HG03354 (cell line): ENCODE measurements at regions not wholly inside any gene's neighbourhood (a gene's known extent, or its start where the extent isn't known, plus 50 kb on each side); places are given as distances from the start of the nearest gene placed in this dataset.
"Not testable (repeated sequence)": the region's sequence is repeated elsewhere in the genome, so short reads cannot be mapped to it uniquely, and the experiment has no call there.

Source experiments
- ATAC-seq: cut with Tn5 transposase; IDR thresholded peaks from one replicate; pipeline ENCODE4 v1.9.1; 2021; ENCODE audit warnings: mild to moderate bottlenecking; ENCODE audit not compliant: unreplicated experiment, poor library complexity, severe bottlenecking

DNA sequence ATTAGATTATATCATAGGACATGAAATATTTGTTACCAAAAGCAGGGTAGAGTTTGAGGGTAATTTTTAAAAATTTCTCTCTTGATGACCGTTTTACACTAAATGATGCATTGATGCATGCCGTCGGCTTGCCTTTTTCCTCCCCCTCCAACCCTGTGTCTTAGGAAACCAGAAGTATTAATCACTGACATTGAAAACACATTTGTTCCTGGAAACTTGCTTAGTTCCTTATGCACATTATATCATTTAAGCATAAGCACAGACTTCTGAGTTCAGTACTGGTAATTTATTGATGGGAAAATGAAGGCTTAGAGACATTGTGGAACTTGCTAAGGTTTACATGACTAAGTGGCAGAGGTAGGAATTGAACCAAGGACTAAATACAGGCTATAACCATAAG, 206.3 kb upstream of the SPHKAP start:
- no peak for ATAC-seq

DNA sequence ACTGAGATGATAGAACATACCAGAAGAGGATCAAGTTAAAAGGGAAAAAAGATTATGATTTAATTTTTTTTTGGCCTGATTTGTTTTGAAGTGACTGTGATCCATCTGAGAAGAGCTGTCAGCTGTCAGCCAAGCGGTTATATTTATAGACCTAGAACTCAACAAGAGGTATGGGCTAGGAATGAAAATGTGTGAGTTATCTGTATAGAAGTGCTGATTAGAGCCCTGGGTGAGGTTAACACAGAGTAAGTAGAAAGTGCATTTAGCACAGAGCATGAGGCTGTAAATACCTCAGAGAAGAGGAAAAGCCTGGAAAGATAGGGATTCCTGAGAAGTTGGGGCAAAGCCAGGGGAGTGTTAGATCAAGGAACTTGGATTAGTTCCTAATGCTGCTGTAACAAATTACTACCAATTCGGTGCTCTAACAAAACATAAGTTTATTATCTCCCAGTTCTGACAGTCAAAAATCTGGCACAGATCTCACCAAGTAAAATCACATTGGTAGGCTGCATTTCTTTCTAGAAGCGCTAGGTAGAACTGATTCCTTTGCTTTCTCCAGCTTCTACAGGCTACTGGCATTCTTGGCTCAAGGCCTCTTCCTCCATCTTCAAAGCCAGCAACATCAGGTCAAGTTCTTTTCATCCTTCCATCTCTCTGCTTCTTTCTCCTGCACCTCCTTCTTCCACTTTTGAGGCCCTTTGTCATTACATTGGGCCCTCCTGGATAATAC, 197.4 kb upstream of the SPHKAP start:
- ATAC-seq: no peak

DNA sequence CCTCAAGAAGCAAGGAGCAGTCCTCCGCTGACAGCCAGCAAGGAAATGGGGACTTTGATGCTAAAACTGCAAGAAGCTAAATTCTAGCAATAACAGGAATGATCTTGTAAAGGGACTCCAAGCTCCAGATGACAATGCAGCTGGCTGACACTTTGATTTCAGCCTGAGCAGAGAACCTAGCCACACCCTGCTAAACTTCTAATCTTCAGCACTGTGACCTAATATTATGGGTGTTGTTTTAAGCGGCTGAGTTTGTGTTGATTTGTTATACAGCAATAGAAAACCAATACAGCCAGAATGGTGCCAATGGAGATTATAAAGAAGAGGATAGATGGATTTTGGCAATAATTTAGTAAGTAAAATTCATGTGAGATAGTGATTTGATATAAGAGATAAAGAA, 196.7 kb upstream of the SPHKAP start:
- ATAC-seq: no peak

DNA sequence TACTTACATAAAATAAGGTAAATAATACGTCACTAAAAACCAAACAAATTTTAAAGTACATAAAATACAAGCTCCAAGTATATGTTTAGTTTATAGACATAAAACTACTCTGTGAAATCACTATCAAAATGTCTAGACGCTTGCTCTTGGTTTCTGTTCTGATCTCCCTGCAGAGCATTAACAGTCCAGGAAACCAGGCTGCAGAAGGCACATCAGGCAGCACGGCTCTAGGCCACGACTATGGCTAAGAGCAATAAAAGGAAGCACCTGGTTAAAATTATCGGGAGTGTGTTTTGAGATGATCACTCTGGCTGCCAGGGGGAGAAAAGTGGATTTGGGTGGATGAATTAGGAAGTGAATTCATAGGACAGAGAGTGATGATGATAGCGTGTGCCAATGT, 196.0 kb upstream of the SPHKAP start:
- no peak for ATAC-seq

DNA sequence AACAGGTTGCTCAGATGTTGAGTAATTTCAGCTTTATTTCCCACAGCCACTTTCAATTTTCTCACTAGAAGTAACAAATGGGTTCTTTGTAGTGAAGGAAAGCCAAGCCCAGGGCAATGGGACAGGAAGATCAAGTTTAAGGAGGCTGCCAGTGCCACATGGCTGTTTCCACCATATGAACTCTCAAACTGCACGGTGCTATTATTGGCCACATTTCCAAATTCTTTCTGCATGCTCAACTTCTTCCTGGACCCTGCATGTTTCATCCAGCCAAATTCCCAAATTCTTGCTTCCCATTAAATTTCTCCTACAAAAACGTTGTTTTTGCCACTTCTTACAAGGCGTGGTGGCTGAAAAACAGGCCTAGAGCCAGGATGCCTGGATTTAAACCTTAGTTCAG, 193.3 kb upstream of the SPHKAP start:
- ATAC-seq: no peak

DNA sequence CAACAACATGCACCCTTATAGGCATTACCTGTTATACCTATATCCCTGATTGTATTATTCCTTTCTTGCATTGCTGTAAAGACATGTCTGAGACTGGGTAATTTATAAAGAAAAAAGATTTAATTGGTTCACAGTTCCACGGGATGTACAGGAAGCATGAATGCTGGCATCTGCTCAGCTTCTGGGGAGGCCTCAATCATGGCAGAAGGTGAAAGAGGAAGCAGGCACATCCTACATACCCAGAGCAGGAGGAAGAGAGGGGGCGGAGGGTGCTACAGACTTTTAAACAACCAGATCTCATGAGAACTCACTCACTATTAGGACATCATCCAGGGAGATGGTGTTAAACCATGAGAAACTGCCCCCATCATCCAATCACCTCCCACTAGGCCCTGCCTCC, 191.7 kb upstream of the SPHKAP start:
- no peak for ATAC-seq

DNA sequence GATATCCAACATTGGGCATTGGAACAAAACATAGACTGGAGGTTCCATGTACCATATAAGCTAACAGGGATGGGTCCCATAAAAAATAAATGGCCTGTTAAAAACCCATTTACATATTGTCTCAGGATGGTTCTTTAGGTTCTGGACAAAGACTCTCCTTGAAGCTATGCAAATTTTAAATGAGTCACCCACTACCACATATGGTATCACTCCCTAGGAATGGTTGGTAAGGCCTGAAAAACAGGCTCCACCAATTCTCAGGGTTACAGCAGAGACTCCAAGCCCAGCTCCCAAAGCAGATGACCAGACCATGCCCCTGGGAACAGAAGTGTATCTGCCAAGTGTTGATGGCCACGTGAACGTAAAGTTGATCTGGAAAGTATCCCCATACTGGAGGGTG, 190.7 kb upstream of the SPHKAP start:
- no peak for ATAC-seq

DNA sequence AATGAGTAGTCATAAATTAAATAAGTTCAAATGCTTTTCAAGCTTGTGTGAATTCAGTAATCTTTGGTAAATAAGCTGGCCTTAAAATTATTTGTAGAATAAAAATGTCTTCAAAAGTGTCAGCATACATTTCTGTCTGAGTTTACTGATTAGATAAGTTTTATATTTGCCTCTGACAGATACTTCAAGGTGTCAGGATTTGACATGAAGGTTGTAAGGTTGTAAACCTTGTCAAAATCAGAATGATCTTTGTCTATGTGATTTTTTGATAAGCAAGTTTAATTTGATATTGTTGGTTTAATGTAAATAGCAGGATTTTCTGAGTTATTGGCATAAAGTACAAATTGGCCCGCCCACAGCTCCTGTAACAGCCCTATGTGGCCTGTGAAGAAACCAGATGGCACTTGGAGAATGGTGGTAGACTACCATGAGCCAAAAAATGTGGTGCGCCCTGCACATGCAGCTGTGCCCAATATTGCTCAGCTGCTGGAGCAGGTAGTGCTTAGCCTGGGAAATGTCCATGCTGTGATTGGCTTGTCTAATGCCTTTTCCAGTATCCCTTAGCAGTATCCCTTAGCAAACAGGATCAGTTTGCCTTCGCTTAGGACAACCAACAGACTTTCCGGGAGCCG, 188.0 kb upstream of the SPHKAP start:
- ATAC-seq: no peak

DNA sequence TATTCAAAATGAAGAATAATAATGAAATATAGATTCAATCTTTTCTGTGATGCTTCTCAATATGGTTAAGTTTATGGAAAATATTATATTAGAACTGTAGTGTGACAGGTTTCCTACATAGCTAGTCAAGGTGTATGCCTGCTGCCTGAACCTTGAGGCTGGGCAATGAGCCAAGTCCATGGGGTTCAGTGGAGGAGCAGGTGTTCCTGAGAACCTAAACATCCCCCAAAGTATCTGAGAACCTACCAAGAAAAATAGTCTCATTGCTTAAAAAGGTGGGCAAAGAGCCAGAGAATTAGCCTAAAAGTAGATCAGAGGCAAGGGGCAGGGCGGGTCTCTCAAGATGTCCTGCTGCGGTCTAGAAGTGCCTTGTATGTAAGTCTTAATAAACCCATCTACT, 185.9 kb upstream of the SPHKAP start:
- ATAC-seq: no peak

DNA sequence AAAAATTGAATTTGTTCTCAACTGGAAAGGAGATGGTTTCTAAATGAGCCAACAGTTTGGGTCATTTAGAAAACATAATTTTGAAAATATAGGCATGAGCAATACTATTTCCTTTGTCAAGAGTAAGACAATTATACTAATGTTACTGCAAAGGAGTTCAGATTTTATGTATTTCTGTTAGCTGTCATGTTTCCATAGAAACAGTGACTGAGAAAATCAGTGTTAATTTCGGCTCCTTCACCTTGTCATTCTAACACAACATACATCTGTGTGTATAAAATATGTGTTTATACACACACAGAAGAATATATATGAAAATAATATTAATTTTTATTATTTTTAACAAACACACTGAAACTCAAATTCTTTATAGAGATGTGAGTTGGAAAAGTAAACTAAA, 178.0 kb upstream of the SPHKAP start:
- ATAC-seq: no peak

DNA sequence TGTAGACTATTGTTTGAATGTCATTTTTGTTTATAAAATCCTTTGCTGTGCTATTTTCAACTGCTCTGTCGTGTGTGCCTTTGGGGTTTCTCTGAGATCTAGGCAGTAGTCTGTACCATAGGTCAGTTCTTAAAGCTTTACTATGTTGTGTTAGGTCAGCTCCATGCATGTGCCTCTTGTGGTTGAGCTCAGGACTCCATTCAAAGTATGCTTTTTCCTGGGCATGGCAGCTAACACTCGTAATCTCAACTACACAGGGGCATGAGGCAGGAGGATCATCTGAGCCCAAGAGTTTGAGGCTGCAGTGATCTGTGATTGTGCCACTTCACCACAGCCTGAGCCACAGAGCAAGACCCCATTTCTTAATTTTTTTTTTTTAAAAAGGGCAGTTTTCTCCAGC, 174.4 kb upstream of the SPHKAP start:
- ATAC-seq: no peak

DNA sequence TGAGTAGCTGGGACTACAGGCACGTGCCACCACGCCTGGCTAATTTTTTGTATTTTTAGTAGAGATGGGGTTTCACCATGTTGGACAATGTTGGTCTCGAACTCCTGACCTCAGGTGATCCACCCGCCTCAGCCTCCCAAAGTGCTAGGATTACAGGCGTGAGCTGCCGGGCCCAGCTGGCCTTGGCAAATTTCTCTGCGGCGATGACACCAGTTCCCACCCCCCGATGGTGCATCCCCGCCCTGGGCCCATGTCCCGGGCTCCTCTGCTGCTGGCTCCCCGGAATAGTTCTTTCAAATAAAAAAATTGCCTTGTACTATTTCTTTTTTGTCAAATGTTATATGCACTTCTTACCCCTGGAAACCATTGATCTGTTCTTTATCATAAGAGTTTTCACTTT, 171.5 kb upstream of the SPHKAP start:
- ATAC-seq: not testable (repeated sequence)

DNA sequence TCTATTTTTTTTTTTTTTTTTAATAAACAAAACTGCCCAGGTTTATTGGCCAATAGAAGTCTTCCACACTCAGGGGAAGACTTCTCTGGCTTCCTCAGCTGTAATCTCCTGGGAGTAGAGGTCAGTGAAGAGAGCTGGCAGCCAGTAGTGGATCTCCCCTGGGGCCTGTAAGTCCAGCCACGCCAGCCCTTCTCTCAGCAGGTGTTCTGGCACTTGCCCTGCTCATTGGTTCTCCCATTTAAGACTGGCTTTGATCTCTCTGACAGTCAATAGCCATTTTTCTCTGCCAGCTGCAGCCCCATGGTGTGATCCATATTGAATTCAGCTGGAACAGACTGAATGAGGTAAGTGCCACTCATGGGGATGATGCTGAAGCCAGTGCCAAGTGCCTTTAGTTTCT, 170.6 kb upstream of the SPHKAP start:
- no peak for ATAC-seq

DNA sequence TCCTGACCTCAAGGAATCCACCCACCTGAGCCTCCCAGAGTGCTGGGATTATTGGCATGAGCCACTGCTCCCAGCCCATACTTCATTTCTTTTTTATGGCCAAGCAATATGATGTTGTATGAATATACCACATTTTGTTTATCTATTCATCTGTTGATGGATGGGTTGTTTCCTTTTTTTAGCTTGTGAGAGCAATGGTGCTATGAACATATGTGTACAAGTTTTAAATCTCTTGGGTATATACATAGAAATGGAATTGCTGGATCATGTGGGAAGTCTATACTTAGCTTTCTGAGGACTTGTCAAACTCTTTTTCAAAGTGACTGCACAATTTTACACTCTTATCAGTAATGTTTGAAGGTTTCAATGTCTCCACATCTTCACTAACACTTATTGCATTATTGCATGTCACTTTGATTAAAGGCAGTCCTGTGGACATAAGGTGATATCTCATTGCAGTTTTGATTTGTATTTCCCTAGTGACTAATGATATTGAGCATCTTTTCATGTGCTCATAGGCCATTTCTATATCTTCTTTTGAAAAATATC, 167.1 kb upstream of the SPHKAP start:
- ATAC-seq: no peak

DNA sequence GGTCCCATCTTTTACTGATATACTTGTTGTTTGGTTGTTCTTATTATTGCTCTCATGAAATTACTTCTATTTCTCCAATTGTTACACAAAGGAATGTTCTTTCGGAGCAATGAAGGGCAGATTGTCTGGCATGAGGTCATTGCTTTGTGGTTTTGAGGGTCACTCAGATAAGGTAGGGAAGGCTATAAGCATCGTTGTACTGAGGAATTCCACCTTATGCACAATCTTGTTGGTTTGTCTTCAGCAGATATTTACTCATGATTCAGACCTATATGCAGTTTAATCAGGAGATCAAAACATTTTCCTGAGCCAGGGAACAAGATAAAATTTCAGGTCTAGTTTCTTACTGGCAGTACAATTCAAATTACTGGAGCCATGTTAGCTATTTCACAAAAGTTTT, 163.0 kb upstream of the SPHKAP start:
- ATAC-seq: no peak

DNA sequence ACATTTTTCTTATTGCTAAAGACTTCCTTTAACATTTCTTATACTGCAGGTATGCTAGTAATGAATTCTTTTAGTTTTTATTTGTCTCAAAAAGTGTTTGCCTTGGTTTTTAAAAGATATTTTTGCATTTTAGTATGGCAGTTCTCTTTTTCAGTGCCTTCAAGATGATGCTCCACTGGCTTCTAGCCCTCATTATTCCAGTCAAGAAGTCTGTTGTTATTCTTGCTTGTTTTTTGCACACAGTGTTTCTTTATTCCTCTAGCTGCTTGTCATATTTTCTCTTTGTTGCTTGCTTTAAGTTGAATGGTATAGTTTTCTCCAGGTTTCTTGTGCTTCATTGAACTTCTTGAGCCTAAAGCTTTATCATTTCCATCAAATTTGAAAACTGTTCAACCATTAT, 158.0 kb upstream of the SPHKAP start:
- ATAC-seq: no peak

DNA sequence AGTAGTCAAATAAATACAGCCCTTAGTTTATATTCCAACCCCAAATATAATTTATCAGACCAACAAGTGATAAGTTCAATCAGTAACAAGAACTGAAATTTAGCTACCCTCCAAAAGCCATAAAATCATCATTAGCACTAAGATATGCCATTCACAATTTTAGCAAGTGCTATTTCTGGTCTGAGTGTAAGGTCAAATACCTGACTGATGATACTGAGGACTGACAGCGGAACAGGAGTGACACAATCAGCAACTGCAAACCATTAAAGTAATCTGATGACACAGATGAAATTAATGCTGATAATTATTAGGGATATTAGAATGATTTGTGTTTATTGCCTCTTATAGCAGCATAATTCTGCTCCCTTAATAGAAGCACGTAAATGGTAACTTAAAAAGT, 152.7 kb upstream of the SPHKAP start:
- ATAC-seq: no peak

DNA sequence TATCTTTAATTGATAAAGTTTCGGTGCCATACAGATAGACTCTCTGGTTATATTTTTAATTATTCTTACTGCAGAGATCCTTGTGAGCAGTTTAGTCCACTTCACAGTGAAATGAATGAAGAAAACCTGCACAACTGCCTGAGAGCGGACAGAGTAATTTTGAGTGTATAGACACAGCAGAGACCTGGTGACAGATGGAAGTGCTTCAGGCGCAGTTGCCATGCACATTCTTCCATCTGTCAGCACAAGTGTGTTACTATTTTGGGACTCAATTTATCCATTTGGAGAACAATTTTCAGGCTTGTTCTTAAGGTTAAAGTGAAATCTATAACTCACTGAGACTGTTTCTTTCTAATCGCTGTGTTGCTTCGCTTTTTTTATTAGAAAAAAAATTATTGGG, 147.8 kb upstream of the SPHKAP start:
- ATAC-seq: no peak

DNA sequence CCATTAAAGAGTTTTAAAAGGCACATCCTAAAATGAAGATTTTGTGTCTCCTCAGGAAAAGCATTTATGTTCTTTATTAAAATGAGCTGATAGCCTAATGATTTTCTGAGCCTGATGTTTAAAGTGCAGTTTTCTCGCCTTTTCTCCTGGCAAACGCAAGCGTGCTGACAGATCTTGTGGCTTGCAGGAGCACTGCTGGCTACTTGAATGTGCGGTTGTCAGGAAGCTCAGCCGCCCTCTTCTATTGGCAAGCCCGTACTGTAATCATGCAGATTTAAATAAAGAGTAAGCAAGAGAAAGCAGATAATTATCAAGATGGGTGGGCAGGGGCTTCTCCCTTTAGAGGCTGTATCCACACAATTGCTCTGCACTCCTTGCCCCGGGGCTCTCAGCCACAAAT, 139.5 kb upstream of the SPHKAP start:
- no peak for ATAC-seq

DNA sequence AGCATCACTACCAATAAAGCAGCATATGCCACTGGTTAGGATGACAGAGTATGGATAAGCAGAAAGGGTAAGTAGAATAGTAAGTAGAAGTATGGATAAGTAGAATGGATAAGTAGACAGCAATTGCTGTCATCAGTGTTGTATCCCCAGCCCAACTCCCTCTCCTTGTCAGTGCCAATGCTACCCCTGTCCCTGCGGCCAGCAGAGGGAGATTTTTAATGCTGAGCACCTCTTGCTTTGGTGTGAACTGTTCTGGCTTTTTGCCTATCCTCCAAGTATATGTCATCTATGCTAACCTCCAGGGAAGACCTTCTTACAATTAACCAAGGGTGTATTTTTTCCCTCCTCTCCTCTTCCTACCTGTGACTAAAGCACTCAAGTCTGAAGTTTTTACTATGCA, 136.7 kb upstream of the SPHKAP start:
- ATAC-seq: no peak

DNA sequence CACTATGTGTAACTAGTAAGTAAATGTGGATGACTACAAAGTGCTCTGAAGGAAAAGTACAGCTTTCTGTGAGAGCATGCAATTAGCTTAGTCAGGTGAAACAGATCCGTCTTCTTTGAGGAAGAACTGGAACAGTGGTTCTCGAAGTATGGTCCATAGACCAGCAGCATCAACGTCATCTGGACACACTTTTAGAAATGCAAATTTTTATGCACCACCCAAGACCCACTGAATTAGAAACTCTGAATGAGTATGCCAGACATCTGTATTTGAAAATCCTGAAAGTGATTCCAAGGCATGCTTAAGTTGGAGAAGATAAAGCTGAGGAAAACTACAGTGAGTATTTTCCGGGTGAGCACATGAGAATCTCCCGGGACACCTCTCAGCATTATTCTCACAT, 130.7 kb upstream of the SPHKAP start:
- ATAC-seq: no peak

DNA sequence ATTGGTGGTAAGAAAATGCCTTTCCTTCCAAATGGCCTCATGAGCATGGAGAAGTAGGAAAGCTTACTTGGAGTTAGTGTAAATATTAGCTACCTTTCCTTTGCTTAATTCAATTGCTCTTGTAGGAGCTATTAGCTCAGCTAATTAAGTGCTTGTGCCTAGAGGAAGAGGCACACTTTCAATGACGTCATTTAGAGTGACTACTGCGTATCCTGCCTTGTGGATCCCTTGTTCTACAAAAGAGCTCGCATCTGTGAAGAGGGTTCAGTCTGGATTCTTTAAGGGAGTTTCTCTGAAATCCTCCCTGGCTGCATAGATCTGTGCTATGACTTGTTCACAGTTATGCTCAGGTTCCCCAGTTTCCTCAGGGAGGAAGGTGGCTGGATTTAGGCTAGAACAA, 122.5 kb upstream of the SPHKAP start:
- ATAC-seq: no peak
